ENCODE measurements at regions not wholly inside any gene's neighbourhood (a gene's known extent, or its start where the extent isn't known, plus 50 kb on each side); places are given as distances from the start of the nearest gene placed in this dataset.

GRCh38 chr6:150735341-150735851, 130.1 kb upstream of the MTHFD1L start (continued):
- no peak for TF ChIP-seq TCF12 (IDR thresholded peaks at IDR 0.05; ENCODE audit: low read depth, low read length)
- no peak for TF ChIP-seq SMAD5 (IDR thresholded peaks at IDR 0.05; ENCODE audit: low read depth)
- no peak for TF ChIP-seq MTA2 (IDR thresholded peaks at IDR 0.05; ENCODE audit: low read depth)
- TF ChIP-seq LARP7 (IDR thresholded peaks at IDR 0.05): no peak

DNA sequence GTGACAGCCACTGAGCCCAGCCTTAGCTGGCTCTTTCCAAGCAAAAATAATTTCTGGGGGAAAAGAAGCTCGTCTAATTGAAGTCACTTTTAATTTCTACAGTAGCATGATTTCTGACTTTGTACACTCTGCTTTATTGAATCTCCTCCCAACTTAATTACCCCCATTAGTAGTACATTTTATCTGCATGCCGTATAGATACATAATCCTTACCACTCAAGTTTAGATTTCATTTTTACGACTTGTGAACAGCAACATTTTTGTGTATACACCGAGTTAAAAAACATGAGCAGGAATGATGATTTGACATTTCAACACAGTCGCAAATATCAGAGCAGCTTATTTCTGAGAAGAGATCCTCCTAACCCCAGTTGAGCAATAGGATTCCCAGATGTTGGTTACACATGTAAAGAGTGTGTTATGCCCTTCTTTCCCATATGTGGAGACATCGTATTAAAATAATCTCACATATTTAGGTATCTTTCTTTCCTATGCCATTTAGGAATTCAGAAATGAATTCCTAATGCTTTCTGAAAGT, 127.3 kb upstream of the MTHFD1L start:
- H3K4me3 ChIP-seq: no peak overlapping the region
- CTCF ChIA-PET: interaction anchor here (0.7 to 1.9 kb wide), 3 partner anchors 11 to 320 kb away, joined by 3 to 7 read pairs (median 3); no protein-coding TSS in a partner anchor
- in situ Hi-C loops (cut with MboI): no loop called here

More for the DNA sequence above, 127.3 kb upstream of the MTHFD1L start:
- H3K79me2 ChIP-seq (ENCODE audit: control insufficient read depth, insufficient read depth, low read length): no peaks in the 10 kb centered on the region
- H2AFZ ChIP-seq (ENCODE audit: control insufficient read depth, low read depth, low read length): no peak overlapping the region
- WGBS (ENCODE audit: insufficient coverage, insufficient replicate concordance, low lambda C conversion rate, missing lambda C conversion rate): 86% methylated on average over 6 of the region's 6 CpGs
- H3K27ac ChIP-seq (ENCODE audit: control insufficient read depth, insufficient read depth): no peak overlapping the region
- SMC1A ChIA-PET (ENCODE audit: uncharacterized antibody, unreplicated experiment): interaction anchor here (1.6 to 3.0 kb wide), 4 partner anchors 15 to 320 kb away, joined by 4 to 13 read pairs (median 8); no protein-coding TSS in a partner anchor
- TF ChIP-seq CBX5 (IDR thresholded peaks at IDR 0.05; ENCODE audit: low read depth): no peak
- no peak for TF ChIP-seq MTA3 (IDR thresholded peaks at IDR 0.05; ENCODE audit: borderline replicate concordance, low read length)
- TF ChIP-seq, protein P1, sequence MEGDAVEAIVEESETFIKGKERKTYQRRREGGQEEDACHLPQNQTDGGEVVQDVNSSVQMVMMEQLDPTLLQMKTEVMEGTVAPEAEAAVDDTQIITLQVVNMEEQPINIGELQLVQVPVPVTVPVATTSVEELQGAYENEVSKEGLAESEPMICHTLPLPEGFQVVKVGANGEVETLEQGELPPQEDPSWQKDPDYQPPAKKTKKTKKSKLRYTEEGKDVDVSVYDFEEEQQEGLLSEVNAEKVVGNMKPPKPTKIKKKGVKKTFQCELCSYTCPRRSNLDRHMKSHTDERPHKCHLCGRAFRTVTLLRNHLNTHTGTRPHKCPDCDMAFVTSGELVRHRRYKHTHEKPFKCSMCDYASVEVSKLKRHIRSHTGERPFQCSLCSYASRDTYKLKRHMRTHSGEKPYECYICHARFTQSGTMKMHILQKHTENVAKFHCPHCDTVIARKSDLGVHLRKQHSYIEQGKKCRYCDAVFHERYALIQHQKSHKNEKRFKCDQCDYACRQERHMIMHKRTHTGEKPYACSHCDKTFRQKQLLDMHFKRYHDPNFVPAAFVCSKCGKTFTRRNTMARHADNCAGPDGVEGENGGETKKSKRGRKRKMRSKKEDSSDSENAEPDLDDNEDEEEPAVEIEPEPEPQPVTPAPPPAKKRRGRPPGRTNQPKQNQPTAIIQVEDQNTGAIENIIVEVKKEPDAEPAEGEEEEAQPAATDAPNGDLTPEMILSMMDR (IDR thresholded peaks at IDR 0.05 in 2 of 3, conservative IDR thresholded peaks at IDR 0.05 in 1 of 3; ENCODE audit: control insufficient read depth in 2 of 3, extremely low read depth in 1 of 3, insufficient read depth in 1 of 3, low read depth in 3 of 3, low read length in 3 of 3): no peak
- TF ChIP-seq SMAD1 (IDR thresholded peaks at IDR 0.05; ENCODE audit: low read depth, partially characterized antibody): no peak
- TF ChIP-seq JUND (IDR thresholded peaks at IDR 0.05; ENCODE audit: low read depth, low read length): no peak
- TF ChIP-seq HCFC1 (IDR thresholded peaks at IDR 0.05; ENCODE audit: low read length): no peak
- no peak for TF ChIP-seq NFXL1 (IDR thresholded peaks at IDR 0.05; ENCODE audit: borderline replicate concordance)
- no peak for TF ChIP-seq POLR2AphosphoS2 (IDR thresholded peaks at IDR 0.05; ENCODE audit: low read depth, low read length)
- TF ChIP-seq SIX5 (IDR thresholded peaks at IDR 0.05; ENCODE audit: low read depth, low read length, severe bottlenecking): no peak
- TF ChIP-seq ZNF687 (IDR thresholded peaks at IDR 0.05): no peak
- no peak for TF ChIP-seq CHD2 (IDR thresholded peaks at IDR 0.05; ENCODE audit: borderline replicate concordance, low read depth, low read length)
- no peak for TF ChIP-seq SMARCA5 (IDR thresholded peaks at IDR 0.05)
- RAD21 ChIA-PET (ENCODE audit: unreplicated experiment): interaction anchor here (1.0 to 1.9 kb wide), 2 partner anchors 11 to 319 kb away, joined by 3 to 12 read pairs; no protein-coding TSS in a partner anchor
- H3K4me1 ChIP-seq (ENCODE audit: control insufficient read depth, insufficient read depth, low read length): peaks cover 5% of the 10 kb centered on the region; the same call in 1 of the 2 replicates
- H3K4me2 ChIP-seq (ENCODE audit: control insufficient read depth, insufficient read depth): no peak overlapping the region
- FAIRE-seq (no peak), ATAC-seq (no peak), DNase-seq (ENCODE audit: low read depth, low spot score) (no peak)
- no peaks in the 10 kb centered on the region for H3K27me3 ChIP-seq (replicated peaks in 1 of 2; ENCODE audit: control insufficient read depth in 2 of 2, insufficient read depth in 2 of 2, low read length in 1 of 2)
- no peaks in the 10 kb centered on the region for H3K9me3 ChIP-seq (replicated peaks; ENCODE audit: control insufficient read depth, insufficient read depth, low read length)
- POLR2A ChIA-PET: no interaction called here
- intact Hi-C loops (cut with micrococcal nuclease; ENCODE audit: unreplicated experiment): no loop called here
- no TSS peak for BruUV-seq (replicated peaks)
- H3K36me3 ChIP-seq (ENCODE audit: control insufficient read depth in 2 of 2, insufficient read depth in 2 of 2, low read length in 1 of 2): peaks cover 0 to 2% of the 10 kb centered on the region in 2 experiments; a peak in 2 of 4 replicates
- H4K20me1 ChIP-seq (ENCODE audit: control insufficient read depth, insufficient read depth): no peaks in the 10 kb centered on the region
- no peak overlapping the region for H3K9ac ChIP-seq (ENCODE audit: control insufficient read depth, insufficient read depth, low read length)

Measured in GM12878 (cell line).